CD14-positive monocyte (primary cell): ENCODE measurements at regions not wholly inside any gene's neighbourhood (a gene's known extent, or its start where the extent isn't known, plus 50 kb on each side); places are given as distances from the start of the nearest gene placed in this dataset.

Source experiments
- DNase-seq, 3 donors: peaks; one replicate each; pipeline ENCODE4 v3.0.0-alpha.2; 2011 to 2022
- H2AFZ ChIP-seq: 2 replicates; pipeline ENCODE4 v1.6.0; 2012; ENCODE audit warnings: mild to moderate bottlenecking, low read depth, low read length, inconsistent platforms; ENCODE audit not compliant: insufficient read depth, poor library complexity, severe bottlenecking
- H3K27ac ChIP-seq, 2 donors: 1 replicate in 1 of 2; 2 replicates in 1 of 2; pipeline ENCODE4 v1.5.1; 2012 to 2013; ENCODE audit warnings: low read length in 2 of 2, control low read depth in 1 of 2, inconsistent platforms in 1 of 2, low read depth in 1 of 2, mild to moderate bottlenecking in 1 of 2
- H3K27me3 ChIP-seq, 2 donors: one replicate each; pipeline versions ENCODE4 v1.6.0 to v1.6.1; 2011 to 2013; ENCODE audit warnings: low read length in 2 of 2; ENCODE audit not compliant: control insufficient read depth in 2 of 2, insufficient read depth in 2 of 2
- H3K36me3 ChIP-seq, 2 donors: replicated peaks in 1 of 2; 1 replicate in 1 of 2; 2 replicates in 1 of 2; pipeline versions ENCODE4 v1.5.1 to v1.6.1; 2012 to 2013; ENCODE audit warnings: low read length in 2 of 2, control low read depth in 1 of 2, inconsistent platforms in 1 of 2, mild to moderate bottlenecking in 1 of 2; ENCODE audit not compliant: insufficient read depth in 2 of 2, control insufficient read depth in 1 of 2
- H3K4me1 ChIP-seq, 2 donors: 1 replicate in 1 of 2; 2 replicates in 1 of 2; pipeline versions ENCODE4 v1.5.1 to v1.6.1; 2012 to 2013; ENCODE audit warnings: low read length in 2 of 2, control low read depth in 1 of 2, inconsistent platforms in 1 of 2, mild to moderate bottlenecking in 1 of 2, moderate library complexity in 1 of 2; ENCODE audit not compliant: insufficient read depth in 2 of 2, control insufficient read depth in 1 of 2
- H3K4me2 ChIP-seq: replicated peaks from 2 replicates; pipeline ENCODE3; 2012; ENCODE audit warnings: low read length, moderate library complexity, mild to moderate bottlenecking; ENCODE audit not compliant: poor library complexity, severe bottlenecking; ENCODE audit errors: extremely low read depth
- H3K4me3 ChIP-seq, 3 experiments: fragments of 200-600 bp in 1 of 3; sonication (generic) in 1 of 3; replicated peaks in 1 of 3; 1 replicate in 2 of 3; 2 replicates in 1 of 3; pipeline ENCODE4 v1.5.1; 2011 to 2013; ENCODE audit warnings: low read length in 3 of 3, mild to moderate bottlenecking in 3 of 3, control low read depth in 2 of 3, low read depth in 2 of 3, inconsistent platforms in 1 of 3, moderate library complexity in 1 of 3
- H3K79me2 ChIP-seq: 2 replicates; pipeline ENCODE4 v1.6.0; 2012; ENCODE audit warnings: mild to moderate bottlenecking, control low read depth, inconsistent platforms, low read length, moderate library complexity; ENCODE audit not compliant: insufficient read depth
- H3K9ac ChIP-seq: 2 replicates; pipeline ENCODE4 v1.6.0; 2017; ENCODE audit warnings: low read length, mild to moderate bottlenecking; ENCODE audit not compliant: insufficient read depth, poor library complexity, severe bottlenecking
- H3K9me3 ChIP-seq, 2 donors: replicated peaks in 1 of 2; 1 replicate in 1 of 2; 2 replicates in 1 of 2; pipeline versions ENCODE4 v1.5.1 to v1.6.1; 2012 to 2013; ENCODE audit warnings: low read length in 2 of 2, control low read depth in 1 of 2; ENCODE audit not compliant: control insufficient read depth in 1 of 2, insufficient read depth in 1 of 2
- H4K20me1 ChIP-seq: 2 replicates; pipeline ENCODE4 v1.6.0; 2012; ENCODE audit warnings: mild to moderate bottlenecking, low read length, control low read depth, moderate library complexity; ENCODE audit not compliant: insufficient read depth
- H3K27ac Mint-ChIP-seq, 7 donors: one replicate each; pipeline ENCODE4 v1.8.0; 2020; ENCODE audit warnings: mild to moderate bottlenecking in 7 of 7, mixed read lengths in 7 of 7, moderate library complexity in 6 of 7, inconsistent platforms in 2 of 7
- H3K27me3 Mint-ChIP-seq, 3 donors: one replicate each; pipeline ENCODE4 v1.8.0; 2021 to 2022; ENCODE audit warnings: low read depth in 3 of 3, mild to moderate bottlenecking in 3 of 3, mixed read lengths in 3 of 3, moderate library complexity in 3 of 3, inconsistent platforms in 1 of 3
- H3K36me3 Mint-ChIP-seq, 2 donors: one replicate each; pipeline ENCODE4 v1.8.0; 2020; ENCODE audit warnings: mixed read lengths in 2 of 2, inconsistent platforms in 1 of 2, mild to moderate bottlenecking in 1 of 2
- H3K4me1 Mint-ChIP-seq: one replicate; pipeline ENCODE4 v1.8.0; 2020; ENCODE audit warnings: mild to moderate bottlenecking, mixed read lengths
- H3K4me3 Mint-ChIP-seq, 2 donors: one replicate each; pipeline ENCODE4 v1.8.0; 2020; ENCODE audit warnings: mild to moderate bottlenecking in 2 of 2, mixed read lengths in 2 of 2, moderate library complexity in 1 of 2
- H3K9me3 Mint-ChIP-seq, 7 donors: one replicate each; pipeline ENCODE4 v1.8.0; 2020 to 2022; ENCODE audit warnings: mixed read lengths in 7 of 7, mild to moderate bottlenecking in 6 of 7, moderate library complexity in 6 of 7, inconsistent platforms in 2 of 7
- WGBS: methylation state at CpG from one replicate; pipeline ENCODE4 v1.1.5; 2013; ENCODE audit warnings: missing lambda C conversion rate; ENCODE audit not compliant: insufficient coverage; 5-methylcytosine and 5-hydroxymethylcytosine counted together
- intact Hi-C, 2 donors: fragments of 100-400 bp; cut with micrococcal nuclease; formaldehyde crosslinking; loops; one replicate each; pipeline versions ENCODE4 v1.15.0 to v1.15.1; 2023
- TF ChIP-seq, protein P1 (sequence below): fragments of 200-600 bp; IDR thresholded peaks from one replicate; pipeline ENCODE4 v1.8.0; 2022; ENCODE audit warnings: antibody characterized with exemption, mild to moderate bottlenecking

DNA sequence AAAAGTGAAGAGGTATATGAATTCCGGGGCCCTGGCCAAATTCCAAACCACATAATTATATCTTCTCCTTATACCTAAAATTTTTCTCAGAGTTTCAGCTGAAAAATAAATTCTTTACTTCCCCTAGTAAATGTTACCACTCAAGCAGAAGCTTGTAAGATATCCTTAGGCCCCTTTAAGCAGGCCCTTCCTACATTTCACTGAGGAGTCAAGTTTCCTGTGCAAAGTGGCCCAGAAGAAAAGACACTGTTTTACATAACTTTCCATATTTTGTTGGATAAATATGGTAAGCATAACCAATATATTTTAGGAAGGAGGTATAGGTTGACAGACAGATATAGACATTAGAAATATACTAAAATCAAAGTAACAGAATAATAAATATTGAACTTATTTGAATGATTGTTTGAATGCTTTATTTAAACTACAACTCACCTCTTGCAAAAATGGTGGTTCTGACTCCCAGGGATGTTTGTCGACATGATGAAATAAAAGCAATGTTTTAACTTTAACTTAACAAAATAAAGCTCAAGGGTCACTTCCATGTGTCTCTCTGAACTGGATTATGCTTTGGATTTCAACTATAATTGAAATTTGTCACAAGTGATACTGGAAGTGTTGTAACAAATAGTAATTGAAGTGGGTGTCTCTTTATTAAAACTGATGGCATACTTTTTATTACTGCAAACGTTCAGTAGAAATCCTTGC lies 141.2 kb downstream of the SPRY2 start:
- no peak overlapping the region for H3K9ac ChIP-seq
- intact Hi-C loops: no loop called here
- H3K79me2 ChIP-seq: no peaks in the 10 kb centered on the region
- no peak overlapping the region for H3K4me3 ChIP-seq
- no CpG with 5 or more reads among the region's 3 CpGs for WGBS
- TF ChIP-seq, protein P1, sequence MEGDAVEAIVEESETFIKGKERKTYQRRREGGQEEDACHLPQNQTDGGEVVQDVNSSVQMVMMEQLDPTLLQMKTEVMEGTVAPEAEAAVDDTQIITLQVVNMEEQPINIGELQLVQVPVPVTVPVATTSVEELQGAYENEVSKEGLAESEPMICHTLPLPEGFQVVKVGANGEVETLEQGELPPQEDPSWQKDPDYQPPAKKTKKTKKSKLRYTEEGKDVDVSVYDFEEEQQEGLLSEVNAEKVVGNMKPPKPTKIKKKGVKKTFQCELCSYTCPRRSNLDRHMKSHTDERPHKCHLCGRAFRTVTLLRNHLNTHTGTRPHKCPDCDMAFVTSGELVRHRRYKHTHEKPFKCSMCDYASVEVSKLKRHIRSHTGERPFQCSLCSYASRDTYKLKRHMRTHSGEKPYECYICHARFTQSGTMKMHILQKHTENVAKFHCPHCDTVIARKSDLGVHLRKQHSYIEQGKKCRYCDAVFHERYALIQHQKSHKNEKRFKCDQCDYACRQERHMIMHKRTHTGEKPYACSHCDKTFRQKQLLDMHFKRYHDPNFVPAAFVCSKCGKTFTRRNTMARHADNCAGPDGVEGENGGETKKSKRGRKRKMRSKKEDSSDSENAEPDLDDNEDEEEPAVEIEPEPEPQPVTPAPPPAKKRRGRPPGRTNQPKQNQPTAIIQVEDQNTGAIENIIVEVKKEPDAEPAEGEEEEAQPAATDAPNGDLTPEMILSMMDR: no peak
- H3K4me1 ChIP-seq: no peaks in the 10 kb centered on the region
- DNase-seq: no peak
- Mint-ChIP-seq H3K9me3 (peaks cover 0 to 5% (median 2%) of the 10 kb centered on the region in 7 donors), H3K36me3 (no peaks in the 10 kb centered on the region), H3K27ac (no peak overlapping the region), H3K27me3 (no peaks in the 10 kb centered on the region), H3K4me3 (no peak overlapping the region), H3K4me1 (no peaks in the 10 kb centered on the region)
- H3K27me3 ChIP-seq: no peaks in the 10 kb centered on the region
- H2AFZ ChIP-seq: no peak overlapping the region
- H3K36me3 ChIP-seq: no peaks in the 10 kb centered on the region
- H3K9me3 ChIP-seq: no peaks in the 10 kb centered on the region
- H3K27ac ChIP-seq: no peak overlapping the region
- no peak overlapping the region for H3K4me2 ChIP-seq
- H4K20me1 ChIP-seq: no peaks in the 10 kb centered on the region

DNA sequence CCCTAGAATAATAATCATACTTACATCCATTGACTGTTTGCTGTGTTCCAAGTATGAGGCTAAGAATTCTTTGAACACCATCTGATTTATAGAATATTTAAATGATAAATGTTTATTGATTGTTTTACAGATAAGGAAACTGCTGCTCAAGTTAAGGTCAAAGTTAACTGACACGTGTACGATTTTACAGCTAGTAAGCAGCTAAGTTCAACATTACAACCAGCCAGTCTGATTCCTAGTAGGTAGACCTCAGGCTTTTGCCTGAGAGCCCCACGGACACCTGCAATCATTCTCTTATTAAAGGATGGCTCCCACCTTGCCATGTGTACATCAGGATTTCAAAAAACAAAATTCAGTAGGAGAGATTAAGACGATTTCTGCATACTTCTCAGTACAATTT lies 141.9 kb downstream of the SPRY2 start:
- H3K36me3 Mint-ChIP-seq: no peaks in the 10 kb centered on the region
- WGBS: 100% methylated on average over 2 of the region's 4 CpGs
- H3K27me3 Mint-ChIP-seq: no peaks in the 10 kb centered on the region
- TF ChIP-seq, protein P1: no peak
- Histone ChIP-seq H3K27ac (no peak overlapping the region), H3K79me2 (no peaks in the 10 kb centered on the region), H3K9ac (no peak overlapping the region), H3K4me3 (no peak overlapping the region), H3K36me3 (no peaks in the 10 kb centered on the region), H4K20me1 (no peaks in the 10 kb centered on the region), H3K27me3 (no peaks in the 10 kb centered on the region), H3K4me1 (no peaks in the 10 kb centered on the region), H2AFZ (no peak overlapping the region), H3K4me2 (no peak overlapping the region), H3K9me3 (no peaks in the 10 kb centered on the region)
- no peaks in the 10 kb centered on the region for H3K4me1 Mint-ChIP-seq
- H3K4me3 Mint-ChIP-seq: no peak overlapping the region
- DNase-seq: no peak
- intact Hi-C loops: no loop called here
- H3K9me3 Mint-ChIP-seq: peaks cover 0 to 5% (median 2%) of the 10 kb centered on the region in 7 donors
- no peak overlapping the region for H3K27ac Mint-ChIP-seq
